Activated gamma-delta T cell treated with anti-CD3 and anti-CD28 coated beads, Interleukin-2, amount 50 U/mL, for 16 hours (primary cell): ENCODE measurements at regions not wholly inside any gene's neighbourhood (a gene's known extent, or its start where the extent isn't known, plus 50 kb on each side); places are given as distances from the start of the nearest gene placed in this dataset.
"Not testable (repeated sequence)": the region's sequence is repeated elsewhere in the genome, so short reads cannot be mapped to it uniquely, and the experiment has no call there.

Experiments
- DNase-seq: peaks from one replicate; pipeline ENCODE4 v3.0.0-alpha.2; 2020; ENCODE audit warnings: low read depth

GRCh38 chr10:28130267-28130666, 131.4 kb upstream of the ODAD2 start:
- no peak for DNase-seq

- DNase-seq, result no peak
Measured at GRCh38 chr10:28127881-28128280, 129.0 kb upstream of the ODAD2 start.

- DNase-seq, result no peak
Measured at GRCh38 chr10:28125701-28126100, 126.8 kb upstream of the ODAD2 start.

- DNase-seq, result no peak
Measured at GRCh38 chr10:28120795-28121194, 121.9 kb upstream of the ODAD2 start.

GRCh38 chr10:28120043-28120749, 121.3 kb upstream of the ODAD2 start:
- no peak for DNase-seq

- no peak for DNase-seq
Measured at GRCh38 chr10:28118985-28119628, 120.2 kb upstream of the ODAD2 start.

- DNase-seq, result no peak
Measured at GRCh38 chr10:28113202-28113601, 114.3 kb upstream of the ODAD2 start.

GRCh38 chr10:28111712-28112111, 112.8 kb upstream of the ODAD2 start:
- no peak for DNase-seq

GRCh38 chr10:28105561-28105960, 106.7 kb upstream of the ODAD2 start:
- DNase-seq, result no peak

- DNase-seq, result no peak
Measured at GRCh38 chr10:28097633-28098032, 98.8 kb upstream of the ODAD2 start.

GRCh38 chr10:28095791-28096378, 97.0 kb upstream of the ODAD2 start:
- DNase-seq, result no peak

- DNase-seq, result no peak
Measured at GRCh38 chr10:28094121-28094520, 95.2 kb upstream of the ODAD2 start.

GRCh38 chr10:28091913-28092312, 93.0 kb upstream of the ODAD2 start:
- DNase-seq, result no peak

- DNase-seq, result no peak
Measured at GRCh38 chr10:28090506-28090905, 91.6 kb upstream of the ODAD2 start.

GRCh38 chr10:28089467-28089866, 90.6 kb upstream of the ODAD2 start:
- no peak for DNase-seq

- DNase-seq, result no peak
Measured at GRCh38 chr10:28087661-28088351, 88.9 kb upstream of the ODAD2 start.

- DNase-seq, result not testable (repeated sequence)
Measured at GRCh38 chr10:28085760-28086159, 86.9 kb upstream of the ODAD2 start.

GRCh38 chr10:28082885-28083284, 84.0 kb upstream of the ODAD2 start:
- DNase-seq, result no peak

GRCh38 chr10:28082316-28082715, 83.4 kb upstream of the ODAD2 start:
- DNase-seq, result no peak

GRCh38 chr10:28077889-28078288, 79.0 kb upstream of the ODAD2 start:
- DNase-seq, result no peak

GRCh38 chr10:28075424-28075823, 76.5 kb upstream of the ODAD2 start:
- DNase-seq, result no peak

GRCh38 chr10:28072573-28072972, 73.7 kb upstream of the ODAD2 start:
- no peak for DNase-seq

GRCh38 chr10:28060031-28060607, 61.2 kb upstream of the ODAD2 start:
- no peak for DNase-seq
